ENCODE measurements at regions not wholly inside any gene's neighbourhood (a gene's known extent, or its start where the extent isn't known, plus 50 kb on each side); places are given as distances from the start of the nearest gene placed in this dataset.

GRCh38 chr18:2313332-2313731, 258.0 kb downstream of the METTL4 start:
- no peaks in the 10 kb centered on the region for H3K36me3 ChIP-seq (replicated peaks; ENCODE audit: insufficient read depth, low read length)
- no peak overlapping the region for H3K27ac ChIP-seq (ENCODE audit: low read length)
- H3K79me2 ChIP-seq (ENCODE audit: low read length) = no peaks in the 10 kb centered on the region
- no peaks in the 10 kb centered on the region for H4K20me1 ChIP-seq (ENCODE audit: insufficient read depth, low read length)
- no peaks in the 10 kb centered on the region for H3K4me1 ChIP-seq (ENCODE audit: low read length)
- no peak overlapping the region for H2AFZ ChIP-seq (ENCODE audit: low read length)
- no peak overlapping the region for H3K4me3 ChIP-seq (ENCODE audit: low read length)
- no peaks in the 10 kb centered on the region for H3F3A ChIP-seq (ENCODE audit: insufficient read depth, low read length)
- no peak for DNase-seq
- H3K9me2 ChIP-seq (replicated peaks; ENCODE audit: insufficient read depth, low read length) = no peaks in the 10 kb centered on the region
- no peaks in the 10 kb centered on the region for H3K27me3 ChIP-seq (replicated peaks; ENCODE audit: insufficient read depth, low read length)
- no peak for TF ChIP-seq EZH2phosphoT487 (IDR thresholded peaks at IDR 0.05; ENCODE audit: low read length)
- no peak for TF ChIP-seq EZH2 (optimal IDR thresholded peaks at IDR 0.05; ENCODE audit: low read depth, low read length)
- no peak for TF ChIP-seq CTCF (IDR thresholded peaks at IDR 0.05; ENCODE audit: low read length)
- no peaks in the 10 kb centered on the region for H3K9me3 ChIP-seq (replicated peaks; ENCODE audit: insufficient read depth, low read length)
- H3K9ac ChIP-seq (ENCODE audit: low read length) = no peak overlapping the region
- H3K4me2 ChIP-seq (ENCODE audit: low read depth, low read length) = no peak overlapping the region

GRCh38 chr18:2316082-2316750, 255.1 kb downstream of the METTL4 start:
- DNase-seq = no peak
- Histone ChIP-seq H3K9ac (ENCODE audit: low read length) (no peak overlapping the region), H3F3A (ENCODE audit: insufficient read depth, low read length) (no peaks in the 10 kb centered on the region), H3K36me3 (replicated peaks; ENCODE audit: insufficient read depth, low read length) (no peaks in the 10 kb centered on the region), H3K27me3 (replicated peaks; ENCODE audit: insufficient read depth, low read length) (no peaks in the 10 kb centered on the region), H3K4me1 (ENCODE audit: low read length) (no peaks in the 10 kb centered on the region), H2AFZ (ENCODE audit: low read length) (no peak overlapping the region), H3K4me3 (ENCODE audit: low read length) (no peak overlapping the region), H3K9me2 (replicated peaks; ENCODE audit: insufficient read depth, low read length) (no peaks in the 10 kb centered on the region), H3K9me3 (replicated peaks; ENCODE audit: insufficient read depth, low read length) (no peaks in the 10 kb centered on the region), H4K20me1 (ENCODE audit: insufficient read depth, low read length) (no peaks in the 10 kb centered on the region), H3K27ac (ENCODE audit: low read length) (no peak overlapping the region), H3K4me2 (ENCODE audit: low read depth, low read length) (no peak overlapping the region), H3K79me2 (ENCODE audit: low read length) (no peaks in the 10 kb centered on the region)
- TF ChIP-seq CTCF (IDR thresholded peaks at IDR 0.05; ENCODE audit: low read length) = no peak
- no peak for TF ChIP-seq EZH2 (optimal IDR thresholded peaks at IDR 0.05; ENCODE audit: low read depth, low read length)
- TF ChIP-seq EZH2phosphoT487 (IDR thresholded peaks at IDR 0.05; ENCODE audit: low read length) = no peak

- Histone ChIP-seq H3K4me1 (ENCODE audit: low read length) (no peaks in the 10 kb centered on the region), H3K4me2 (ENCODE audit: low read depth, low read length) (no peak overlapping the region), H3K9me2 (replicated peaks; ENCODE audit: insufficient read depth, low read length) (no peaks in the 10 kb centered on the region), H3K36me3 (replicated peaks; ENCODE audit: insufficient read depth, low read length) (no peaks in the 10 kb centered on the region), H2AFZ (ENCODE audit: low read length) (no peak overlapping the region), H3K4me3 (ENCODE audit: low read length) (no peak overlapping the region), H3K79me2 (ENCODE audit: low read length) (no peaks in the 10 kb centered on the region), H3K27me3 (replicated peaks; ENCODE audit: insufficient read depth, low read length) (no peaks in the 10 kb centered on the region), H3K27ac (ENCODE audit: low read length) (no peak overlapping the region), H3K9me3 (replicated peaks; ENCODE audit: insufficient read depth, low read length) (no peaks in the 10 kb centered on the region), H3F3A (ENCODE audit: insufficient read depth, low read length) (no peaks in the 10 kb centered on the region), H3K9ac (ENCODE audit: low read length) (no peak overlapping the region), H4K20me1 (ENCODE audit: insufficient read depth, low read length) (no peaks in the 10 kb centered on the region)
- TF ChIP-seq EZH2 (optimal IDR thresholded peaks at IDR 0.05; ENCODE audit: low read depth, low read length) (no peak), EZH2phosphoT487 (IDR thresholded peaks at IDR 0.05; ENCODE audit: low read length) (no peak), CTCF (IDR thresholded peaks at IDR 0.05; ENCODE audit: low read length) (no peak)
- DNase-seq = no peak
Measured at GRCh38 chr18:2316751-2317696, 254.3 kb downstream of the METTL4 start.
